Activated T-cell treated with anti-CD3 and anti-CD28 coated beads, Interleukin-2, amount 50 U/mL, for 72 hours (primary cell): ENCODE measurements at regions not wholly inside any gene's neighbourhood (a gene's known extent, or its start where the extent isn't known, plus 50 kb on each side); places are given as distances from the start of the nearest gene placed in this dataset.

Source experiments
- ATAC-seq, 2 donors: fragments of 150-1000 bp; cut with Tn5 transposase; replicated peaks in 1 of 2; 2 replicates each; pipeline ENCODE4 v1.10.0; 2021; ENCODE audit warnings: moderate library complexity in 2 of 2, mild to moderate bottlenecking in 1 of 2
- DNase-seq, 2 donors: peaks; one replicate each; pipeline ENCODE4 v3.0.0; 2021 to 2022; ENCODE audit warnings: mixed read lengths in 1 of 2
- H3K27ac Mint-ChIP-seq: one replicate; pipeline ENCODE4 v1.8.0; 2022; ENCODE audit warnings: mild to moderate bottlenecking, moderate library complexity, mixed read lengths
- H3K27me3 Mint-ChIP-seq: one replicate; pipeline ENCODE4 v1.8.0; 2022; ENCODE audit warnings: low read depth, mixed read lengths
- H3K36me3 Mint-ChIP-seq, 2 donors: one replicate each; pipeline ENCODE4 v1.8.0; 2022; ENCODE audit warnings: mixed read lengths in 2 of 2, mild to moderate bottlenecking in 1 of 2; ENCODE audit not compliant: insufficient read depth in 2 of 2
- H3K4me1 Mint-ChIP-seq: one replicate; pipeline ENCODE4 v1.8.0; 2022; ENCODE audit warnings: low read depth, mixed read lengths
- H3K4me3 Mint-ChIP-seq, 2 donors: one replicate each; pipeline ENCODE4 v1.8.0; 2022; ENCODE audit warnings: mild to moderate bottlenecking in 2 of 2, mixed read lengths in 2 of 2, moderate library complexity in 2 of 2
- H3K9me3 Mint-ChIP-seq, 2 donors: one replicate each; pipeline ENCODE4 v1.8.0; 2022; ENCODE audit warnings: mixed read lengths in 2 of 2

DNA sequence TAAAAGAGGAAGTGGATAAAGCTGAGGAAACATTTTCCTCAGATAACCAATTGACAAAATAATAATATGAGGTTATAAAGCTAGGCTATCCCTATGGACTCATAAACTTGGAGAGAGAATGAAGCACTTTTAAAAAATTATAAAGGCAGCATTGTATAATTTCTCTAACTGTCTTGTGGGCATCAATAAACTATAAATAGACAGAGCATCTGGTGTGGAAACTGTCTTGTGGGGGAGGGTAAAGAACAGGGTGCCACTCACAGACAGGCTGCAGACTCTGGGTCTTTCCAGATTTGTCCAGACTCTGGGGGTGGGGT, 333.5 kb downstream of the BUD13 start:
- peaks cover 0 to 1% of the 10 kb centered on the region in 2 donors for H3K36me3 Mint-ChIP-seq

DNA sequence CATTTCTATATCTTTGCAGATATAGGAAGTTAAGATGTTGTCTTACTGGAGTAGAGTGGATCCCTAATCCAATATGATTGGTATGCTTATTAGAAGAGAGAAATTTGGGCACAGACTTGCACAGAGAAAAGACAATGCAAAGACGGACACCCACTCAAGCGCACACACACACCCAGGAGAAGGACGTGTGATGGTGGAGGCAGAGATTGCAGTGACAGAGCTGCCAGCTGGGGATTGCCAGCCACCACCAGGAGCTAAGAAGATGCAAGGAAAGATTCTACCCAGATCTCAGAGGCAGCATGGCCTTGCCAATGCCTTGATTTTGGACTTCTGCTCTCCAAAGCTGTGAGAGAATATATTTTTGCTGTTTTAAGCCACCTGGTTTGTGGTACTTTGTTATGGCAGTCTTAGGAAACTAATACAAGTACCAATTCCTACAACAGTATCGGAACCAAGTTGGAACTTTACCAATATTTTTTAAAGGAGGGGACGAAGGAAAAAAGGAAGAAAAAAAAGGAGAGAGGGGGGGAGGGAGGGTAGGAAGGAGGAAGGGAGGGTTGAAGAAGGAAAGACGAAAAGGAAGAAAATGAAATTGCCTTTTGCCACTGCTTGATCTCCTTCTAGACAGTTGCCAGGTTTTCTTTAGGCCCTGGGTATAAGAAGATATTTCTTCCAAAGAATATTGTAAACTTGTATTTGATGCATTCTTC, 334.0 kb downstream of the BUD13 start:
- DNase-seq: no peak
- Mint-ChIP-seq H3K4me1 (no peaks in the 10 kb centered on the region), H3K27ac (no peak overlapping the region), H3K36me3 (peaks cover 0 to 1% of the 10 kb centered on the region in 2 donors), H3K9me3 (peaks cover 7 to 8% of the 10 kb centered on the region in 2 donors), H3K27me3 (no peaks in the 10 kb centered on the region), H3K4me3 (no peak overlapping the region)
- no peak for ATAC-seq

More for the DNA sequence above, 333.5 kb downstream of the BUD13 start:
- no peak overlapping the region for H3K4me3 Mint-ChIP-seq
- H3K27ac Mint-ChIP-seq: no peak overlapping the region
- peaks cover 7 to 8% of the 10 kb centered on the region in 2 donors for H3K9me3 Mint-ChIP-seq
- no peaks in the 10 kb centered on the region for H3K4me1 Mint-ChIP-seq
- ATAC-seq (no peak), DNase-seq (no peak)
- H3K27me3 Mint-ChIP-seq: no peaks in the 10 kb centered on the region

- ATAC-seq (no peak), DNase-seq (no peak)
- Mint-ChIP-seq H3K27ac (no peak overlapping the region), H3K27me3 (no peaks in the 10 kb centered on the region), H3K9me3 (peaks cover 2 to 3% of the 10 kb centered on the region in 2 donors), H3K36me3 (no peaks in the 10 kb centered on the region), H3K4me1 (no peaks in the 10 kb centered on the region), H3K4me3 (no peak overlapping the region)
Observed at GRCh38 chr11:116434986-116435385, 337.8 kb downstream of the BUD13 start.

DNA sequence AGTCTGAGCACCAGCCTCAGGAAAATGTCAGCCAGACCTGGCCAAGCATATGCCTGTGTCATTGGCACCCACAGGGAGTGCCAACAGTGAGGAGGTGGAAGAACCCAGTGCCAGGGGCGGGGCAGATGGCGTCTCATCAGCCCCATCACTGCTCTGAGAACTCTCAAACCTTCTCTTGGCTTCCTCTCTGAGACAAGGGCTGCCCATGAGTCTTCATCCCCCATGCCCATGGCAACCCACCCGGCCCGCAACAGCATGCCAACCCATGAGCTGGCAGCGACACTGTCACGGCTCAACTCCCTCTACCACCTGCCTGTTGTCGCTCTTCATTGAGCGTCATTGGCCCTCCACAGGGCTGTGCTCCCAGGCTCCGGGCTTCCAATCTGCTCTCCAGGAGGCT, 340.5 kb downstream of the BUD13 start:
- H3K4me3 Mint-ChIP-seq: no peak overlapping the region
- no peak overlapping the region for H3K27ac Mint-ChIP-seq
- DNase-seq: no peak
- no peak for ATAC-seq
- H3K27me3 Mint-ChIP-seq: no peaks in the 10 kb centered on the region
- H3K4me1 Mint-ChIP-seq: no peaks in the 10 kb centered on the region
- no peaks in the 10 kb centered on the region for H3K36me3 Mint-ChIP-seq
- H3K9me3 Mint-ChIP-seq: peaks cover 0 to 1% of the 10 kb centered on the region in 2 donors

DNA sequence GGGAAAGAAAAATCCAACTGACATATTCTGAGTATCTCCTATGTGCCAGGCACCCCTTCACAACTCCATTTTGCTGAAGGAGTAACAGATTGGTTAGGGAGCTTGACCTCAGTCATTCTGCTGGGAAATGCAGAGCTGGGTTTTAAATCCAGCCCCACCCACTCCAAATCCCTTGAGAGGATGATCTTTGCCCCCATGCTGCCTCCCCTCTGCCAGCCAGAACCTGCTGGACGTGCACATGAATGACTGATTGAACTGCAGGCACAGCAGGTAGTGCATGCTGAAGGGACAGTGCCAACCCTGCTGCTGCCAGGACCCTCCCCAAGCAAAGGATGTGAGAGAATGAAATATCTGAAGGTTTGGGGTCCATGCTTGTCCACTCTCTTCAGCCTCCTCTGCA, 340.9 kb downstream of the BUD13 start:
- Mint-ChIP-seq H3K27ac (no peak overlapping the region), H3K4me3 (no peak overlapping the region), H3K27me3 (no peaks in the 10 kb centered on the region), H3K9me3 (peaks cover 0 to 1% of the 10 kb centered on the region in 2 donors), H3K4me1 (no peaks in the 10 kb centered on the region), H3K36me3 (no peaks in the 10 kb centered on the region)
- ATAC-seq: no peak
- DNase-seq: no peak

- ATAC-seq: no peak
- Mint-ChIP-seq H3K27me3 (no peaks in the 10 kb centered on the region), H3K9me3 (peaks cover 0 to 1% of the 10 kb centered on the region in 2 donors), H3K27ac (no peak overlapping the region), H3K4me1 (no peaks in the 10 kb centered on the region), H3K36me3 (no peaks in the 10 kb centered on the region), H3K4me3 (no peak overlapping the region)
- DNase-seq: no peak
Observed at GRCh38 chr11:116428638-116428975, 344.2 kb downstream of the BUD13 start.

GRCh38 chr11:116427903-116428637, 344.7 kb downstream of the BUD13 start:
- DNase-seq: no peak
- Mint-ChIP-seq H3K27me3 (no peaks in the 10 kb centered on the region), H3K4me1 (no peaks in the 10 kb centered on the region), H3K9me3 (peaks cover 0 to 1% of the 10 kb centered on the region in 2 donors), H3K36me3 (no peaks in the 10 kb centered on the region), H3K27ac (no peak overlapping the region), H3K4me3 (no peak overlapping the region)
- no peak for ATAC-seq

DNA sequence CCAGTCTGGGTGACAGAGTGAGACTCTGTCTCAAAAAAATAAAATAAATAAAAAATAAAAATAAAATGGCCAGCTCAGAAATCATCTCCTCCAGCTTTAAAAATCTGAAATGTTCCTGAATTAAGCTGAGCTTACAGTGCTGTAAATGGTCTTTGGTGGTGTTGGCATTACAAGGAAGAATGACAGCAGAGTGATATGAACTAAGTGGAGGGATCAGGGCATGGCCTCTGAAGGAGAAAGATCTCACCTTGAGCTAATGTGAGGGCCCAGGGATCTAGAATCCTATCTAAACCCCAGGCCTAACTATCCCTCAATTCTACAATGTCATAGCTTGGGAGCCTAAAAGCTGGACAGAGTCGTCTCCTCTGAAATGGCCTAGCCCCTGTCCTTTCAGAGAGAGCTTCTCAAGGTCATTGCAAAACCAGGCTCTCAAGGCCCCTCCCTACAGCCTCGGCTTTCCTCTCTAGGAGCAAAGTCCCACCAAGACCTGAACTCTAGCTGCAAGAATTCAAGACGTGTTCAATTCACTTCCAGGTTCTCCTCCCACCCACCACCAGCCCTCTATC, 345.4 kb downstream of the BUD13 start:
- DNase-seq: no peak
- no peaks in the 10 kb centered on the region for H3K27me3 Mint-ChIP-seq
- ATAC-seq: no peak
- no peak overlapping the region for H3K4me3 Mint-ChIP-seq
- no peak overlapping the region for H3K27ac Mint-ChIP-seq
- no peaks in the 10 kb centered on the region for H3K36me3 Mint-ChIP-seq
- peaks cover 0 to 1% of the 10 kb centered on the region in 2 donors for H3K9me3 Mint-ChIP-seq
- no peaks in the 10 kb centered on the region for H3K4me1 Mint-ChIP-seq

GRCh38 chr11:116426761-116427160, 346.0 kb downstream of the BUD13 start:
- DNase-seq: no peak
- H3K9me3 Mint-ChIP-seq: peaks cover 0 to 1% of the 10 kb centered on the region in 2 donors
- H3K4me3 Mint-ChIP-seq: no peak overlapping the region
- no peaks in the 10 kb centered on the region for H3K27me3 Mint-ChIP-seq
- no peak for ATAC-seq
- no peaks in the 10 kb centered on the region for H3K36me3 Mint-ChIP-seq
- no peaks in the 10 kb centered on the region for H3K4me1 Mint-ChIP-seq
- no peak overlapping the region for H3K27ac Mint-ChIP-seq

DNA sequence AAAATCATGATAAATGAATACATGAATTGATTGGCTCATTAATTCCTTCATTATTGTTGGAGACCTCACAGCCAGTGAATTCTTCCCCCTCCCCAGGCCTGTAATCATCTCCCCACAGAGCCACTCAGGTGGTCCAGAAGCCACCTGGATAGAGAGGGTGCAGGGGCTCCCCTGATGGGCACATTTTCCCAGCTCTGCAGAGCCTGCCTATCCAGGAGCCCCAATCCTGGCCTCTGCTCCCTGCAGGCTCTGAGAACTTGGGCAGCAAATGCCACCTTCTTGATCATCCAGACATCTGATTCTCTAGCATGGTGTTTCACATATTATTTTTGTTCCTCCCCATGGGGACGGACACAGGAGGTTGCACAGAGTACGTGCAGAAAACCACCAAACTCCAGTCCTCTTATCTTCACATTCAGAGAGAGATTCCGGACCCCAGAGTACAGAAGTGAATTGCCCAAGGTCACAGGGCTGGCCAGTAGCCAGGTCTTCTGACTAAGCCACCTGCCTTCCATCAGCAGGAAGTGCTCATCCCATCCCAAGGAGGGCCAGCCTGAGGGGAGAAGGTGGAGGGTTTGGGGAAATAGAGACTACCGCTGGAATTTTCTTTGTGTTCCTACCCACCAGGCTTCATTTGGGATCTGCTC, 348.0 kb downstream of the BUD13 start:
- H3K4me3 Mint-ChIP-seq: no peak overlapping the region
- DNase-seq: no peak
- H3K36me3 Mint-ChIP-seq: no peaks in the 10 kb centered on the region
- H3K27me3 Mint-ChIP-seq: no peaks in the 10 kb centered on the region
- H3K4me1 Mint-ChIP-seq: no peaks in the 10 kb centered on the region
- H3K27ac Mint-ChIP-seq: no peak overlapping the region
- ATAC-seq: no peak
- H3K9me3 Mint-ChIP-seq: no peaks in the 10 kb centered on the region

- no peaks in the 10 kb centered on the region for H3K27me3 Mint-ChIP-seq
- no peak overlapping the region for H3K4me3 Mint-ChIP-seq
- no peak for ATAC-seq
- no peaks in the 10 kb centered on the region for H3K9me3 Mint-ChIP-seq
- H3K36me3 Mint-ChIP-seq: no peaks in the 10 kb centered on the region
- H3K27ac Mint-ChIP-seq: no peak overlapping the region
- no peaks in the 10 kb centered on the region for H3K4me1 Mint-ChIP-seq
- DNase-seq: no peak
Observed at GRCh38 chr11:116422956-116423600, 349.7 kb downstream of the BUD13 start.

DNA sequence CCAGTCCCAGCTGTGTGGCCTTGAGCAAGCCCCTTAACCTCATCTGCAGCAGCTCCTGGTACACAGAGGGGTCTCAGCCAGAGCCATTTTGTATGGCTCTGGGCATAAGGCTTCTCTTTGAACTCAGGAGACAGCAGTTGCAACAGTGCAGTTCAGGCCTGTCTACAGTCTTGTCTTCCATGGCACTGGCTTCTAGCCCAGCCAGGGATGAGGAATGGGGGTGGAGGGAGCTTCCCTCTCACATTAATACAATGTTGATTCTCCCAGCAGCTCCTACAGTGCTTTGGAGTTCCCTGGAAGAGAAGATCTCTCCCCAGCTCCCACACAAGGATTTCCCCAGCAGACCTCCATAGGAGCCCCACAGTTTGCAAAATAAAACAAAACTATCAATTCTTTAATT, 350.2 kb downstream of the BUD13 start:
- H3K4me3 Mint-ChIP-seq: no peak overlapping the region
- H3K9me3 Mint-ChIP-seq: no peaks in the 10 kb centered on the region
- no peak overlapping the region for H3K27ac Mint-ChIP-seq
- no peak for ATAC-seq
- DNase-seq: no peak
- H3K27me3 Mint-ChIP-seq: no peaks in the 10 kb centered on the region
- H3K4me1 Mint-ChIP-seq: no peaks in the 10 kb centered on the region
- no peaks in the 10 kb centered on the region for H3K36me3 Mint-ChIP-seq
